ENCODE measurements at regions not wholly inside any gene's neighbourhood (a gene's known extent, or its start where the extent isn't known, plus 50 kb on each side); places are given as distances from the start of the nearest gene placed in this dataset.
"Not testable (repeated sequence)": the region's sequence is repeated elsewhere in the genome, so short reads cannot be mapped to it uniquely, and the experiment has no call there.

GRCh38 chr4:135917011-135917410, 1615.3 kb downstream of the PCDH18 start:
- H3K4me2 ChIP-seq (ENCODE audit: low read length) = no peak overlapping the region
- H3F3A ChIP-seq (ENCODE audit: control insufficient read depth, insufficient read depth) = no peaks in the 10 kb centered on the region
- H3K27ac ChIP-seq (ENCODE audit: low read depth, low read length) = no peak overlapping the region
- H4K20me1 ChIP-seq (ENCODE audit: control insufficient read depth, insufficient read depth, low read depth, low read length) = no peaks in the 10 kb centered on the region
- H3K9me3 ChIP-seq (ENCODE audit: control insufficient read depth, insufficient read depth, low read length) = no peaks in the 10 kb centered on the region
- no peak overlapping the region for H3K4me3 ChIP-seq (ENCODE audit: low read length)
- no peaks in the 10 kb centered on the region for H3K36me3 ChIP-seq (ENCODE audit: control insufficient read depth, low read length)
- no peaks in the 10 kb centered on the region for H3K79me2 ChIP-seq (ENCODE audit: control insufficient read depth, low read length)
- no peak for TF ChIP-seq EZH2phosphoT487 (IDR thresholded peaks at IDR 0.05; ENCODE audit: borderline replicate concordance, low read length)
- no peaks in the 10 kb centered on the region for H3K4me1 ChIP-seq (ENCODE audit: control insufficient read depth, low read length)
- H3K9me2 ChIP-seq (replicated peaks; ENCODE audit: control insufficient read depth, low read length) = no peaks in the 10 kb centered on the region
- no peaks in the 10 kb centered on the region for H3K27me3 ChIP-seq (ENCODE audit: control insufficient read depth, low read length)

DNA sequence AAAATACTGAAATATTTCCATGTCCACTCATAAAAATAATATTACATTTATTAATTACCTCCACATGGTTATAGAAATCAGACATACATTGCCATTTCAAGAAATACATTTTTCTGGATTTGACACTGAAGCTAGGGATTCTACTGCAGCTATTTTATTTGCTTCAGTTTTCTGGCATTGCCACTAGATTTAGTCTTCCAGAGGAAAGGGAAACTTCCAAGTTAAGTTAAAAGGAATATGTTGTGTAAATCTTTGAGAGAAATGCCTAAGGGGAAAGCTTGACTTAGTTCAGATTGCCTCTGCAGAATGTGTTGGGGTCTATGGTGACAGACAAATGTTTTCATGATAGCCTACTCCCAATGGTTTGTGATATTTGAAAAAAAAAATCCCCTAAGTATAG, 1631.3 kb downstream of the PCDH18 start:
- Histone ChIP-seq H3K79me2 (ENCODE audit: control insufficient read depth, low read length) (no peaks in the 10 kb centered on the region), H3K4me2 (ENCODE audit: low read length) (no peak overlapping the region), H3K27ac (ENCODE audit: low read depth, low read length) (no peak overlapping the region), H4K20me1 (ENCODE audit: control insufficient read depth, insufficient read depth, low read depth, low read length) (no peaks in the 10 kb centered on the region), H3F3A (ENCODE audit: control insufficient read depth, insufficient read depth) (no peaks in the 10 kb centered on the region), H3K9me2 (replicated peaks; ENCODE audit: control insufficient read depth, low read length) (no peaks in the 10 kb centered on the region), H3K9me3 (ENCODE audit: control insufficient read depth, insufficient read depth, low read length) (no peaks in the 10 kb centered on the region), H3K4me1 (ENCODE audit: control insufficient read depth, low read length) (no peaks in the 10 kb centered on the region), H3K36me3 (ENCODE audit: control insufficient read depth, low read length) (no peaks in the 10 kb centered on the region), H3K27me3 (ENCODE audit: control insufficient read depth, low read length) (no peaks in the 10 kb centered on the region), H3K4me3 (ENCODE audit: low read length) (no peak overlapping the region)
- TF ChIP-seq CTCF (IDR thresholded peaks at IDR 0.05; ENCODE audit: low read depth, low read length, poor library complexity, severe bottlenecking) = no peak
- TF ChIP-seq EZH2phosphoT487 (IDR thresholded peaks at IDR 0.05; ENCODE audit: borderline replicate concordance, low read length) = no peak

- not testable (repeated sequence) for H3K27ac ChIP-seq (ENCODE audit: low read depth, low read length); H3K4me2 ChIP-seq (ENCODE audit: low read length); H3F3A ChIP-seq (ENCODE audit: control insufficient read depth, insufficient read depth); H3K9me3 ChIP-seq (ENCODE audit: control insufficient read depth, insufficient read depth, low read length); H3K4me1 ChIP-seq (ENCODE audit: control insufficient read depth, low read length); H3K36me3 ChIP-seq (ENCODE audit: control insufficient read depth, low read length); H4K20me1 ChIP-seq (ENCODE audit: control insufficient read depth, insufficient read depth, low read depth, low read length); H3K79me2 ChIP-seq (ENCODE audit: control insufficient read depth, low read length); H3K4me3 ChIP-seq (ENCODE audit: low read length); H3K9me2 ChIP-seq (replicated peaks; ENCODE audit: control insufficient read depth, low read length); H3K27me3 ChIP-seq (ENCODE audit: control insufficient read depth, low read length)
These were observed 1662.7 kb upstream of the PABPC4L start for GRCh38 chr4:135864304-135864703.

GRCh38 chr4:135840781-135841180, 1639.2 kb upstream of the PABPC4L start:
- TF ChIP-seq EZH2phosphoT487 (IDR thresholded peaks at IDR 0.05; ENCODE audit: borderline replicate concordance, low read length) (no peak), CTCF (IDR thresholded peaks at IDR 0.05; ENCODE audit: low read depth, low read length, poor library complexity, severe bottlenecking) (no peak)
- H3K9me2 ChIP-seq (replicated peaks; ENCODE audit: control insufficient read depth, low read length) = no peaks in the 10 kb centered on the region
- no peaks in the 10 kb centered on the region for H3K36me3 ChIP-seq (ENCODE audit: control insufficient read depth, low read length)
- H3F3A ChIP-seq (ENCODE audit: control insufficient read depth, insufficient read depth) = no peaks in the 10 kb centered on the region
- H3K9me3 ChIP-seq (ENCODE audit: control insufficient read depth, insufficient read depth, low read length) = no peaks in the 10 kb centered on the region
- no peak overlapping the region for H3K4me3 ChIP-seq (ENCODE audit: low read length)
- no peaks in the 10 kb centered on the region for H3K79me2 ChIP-seq (ENCODE audit: control insufficient read depth, low read length)
- no peak overlapping the region for H3K27ac ChIP-seq (ENCODE audit: low read depth, low read length)
- no peaks in the 10 kb centered on the region for H3K27me3 ChIP-seq (ENCODE audit: control insufficient read depth, low read length)
- no peak overlapping the region for H3K4me2 ChIP-seq (ENCODE audit: low read length)
- no peaks in the 10 kb centered on the region for H4K20me1 ChIP-seq (ENCODE audit: control insufficient read depth, insufficient read depth, low read depth, low read length)
- no peaks in the 10 kb centered on the region for H3K4me1 ChIP-seq (ENCODE audit: control insufficient read depth, low read length)
